ENCODE measurements at regions not wholly inside any gene's neighbourhood (a gene's known extent, or its start where the extent isn't known, plus 50 kb on each side); places are given as distances from the start of the nearest gene placed in this dataset.

DNA sequence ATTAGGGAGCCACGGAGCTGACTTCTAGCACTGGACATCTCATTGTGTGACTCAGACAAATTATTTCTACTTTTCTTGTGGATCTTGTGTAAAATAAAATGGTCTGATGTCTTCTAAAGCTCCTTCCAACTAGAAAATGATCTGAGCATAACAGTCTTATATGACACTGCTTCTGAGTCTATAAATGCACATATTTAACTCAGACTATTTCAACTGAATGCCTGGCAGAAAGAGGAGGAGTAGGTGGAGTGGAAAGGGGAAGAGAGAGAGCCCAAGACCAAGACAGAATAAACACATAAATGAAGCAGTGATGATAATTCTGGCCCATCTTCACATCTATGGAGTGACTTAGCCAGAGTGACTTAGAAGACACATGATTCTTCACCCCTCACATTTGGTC is 162.3 kb upstream of the PDZRN3 start:
- no peak overlapping the region for H3K23ac ChIP-seq (ENCODE audit: insufficient read length, low read depth, low read length)
- no peaks in the 10 kb centered on the region for H3K9me3 ChIP-seq (ENCODE audit: control insufficient read depth, low read depth, low read length)
- H3K18ac ChIP-seq (ENCODE audit: insufficient read length, low read depth, low read length) = no peak overlapping the region
- no peak overlapping the region for H3K4ac ChIP-seq (ENCODE audit: low read depth, low read length)
- no peak overlapping the region for H3K9ac ChIP-seq (ENCODE audit: extremely low read depth, insufficient read length, low read length)
- Mint-ChIP-seq H3K4me1 (peaks cover 16 to 17% of the 10 kb centered on the region in 2 experiments), H3K27ac (no peak overlapping the region), H3K36me3 (ENCODE audit: insufficient read depth in 1 of 3, low read depth in 3 of 3) (no peaks in the 10 kb centered on the region), H3K27me3 (ENCODE audit: low read depth) (no peaks in the 10 kb centered on the region), H3K9me3 (no peaks in the 10 kb centered on the region), H3K4me3 (no peak overlapping the region)
- H3K79me1 ChIP-seq (ENCODE audit: insufficient read depth, low read depth, low read length, poor library complexity, severe bottlenecking) = no peaks in the 10 kb centered on the region
- H3K27me3 ChIP-seq (ENCODE audit: insufficient read depth, low read length) = no peaks in the 10 kb centered on the region
- DNase-seq = no peak
- no peaks in the 10 kb centered on the region for H3K23me2 ChIP-seq (ENCODE audit: insufficient read length, low read depth, low read length, poor library complexity, severe bottlenecking)
- TF ChIP-seq, protein P1, sequence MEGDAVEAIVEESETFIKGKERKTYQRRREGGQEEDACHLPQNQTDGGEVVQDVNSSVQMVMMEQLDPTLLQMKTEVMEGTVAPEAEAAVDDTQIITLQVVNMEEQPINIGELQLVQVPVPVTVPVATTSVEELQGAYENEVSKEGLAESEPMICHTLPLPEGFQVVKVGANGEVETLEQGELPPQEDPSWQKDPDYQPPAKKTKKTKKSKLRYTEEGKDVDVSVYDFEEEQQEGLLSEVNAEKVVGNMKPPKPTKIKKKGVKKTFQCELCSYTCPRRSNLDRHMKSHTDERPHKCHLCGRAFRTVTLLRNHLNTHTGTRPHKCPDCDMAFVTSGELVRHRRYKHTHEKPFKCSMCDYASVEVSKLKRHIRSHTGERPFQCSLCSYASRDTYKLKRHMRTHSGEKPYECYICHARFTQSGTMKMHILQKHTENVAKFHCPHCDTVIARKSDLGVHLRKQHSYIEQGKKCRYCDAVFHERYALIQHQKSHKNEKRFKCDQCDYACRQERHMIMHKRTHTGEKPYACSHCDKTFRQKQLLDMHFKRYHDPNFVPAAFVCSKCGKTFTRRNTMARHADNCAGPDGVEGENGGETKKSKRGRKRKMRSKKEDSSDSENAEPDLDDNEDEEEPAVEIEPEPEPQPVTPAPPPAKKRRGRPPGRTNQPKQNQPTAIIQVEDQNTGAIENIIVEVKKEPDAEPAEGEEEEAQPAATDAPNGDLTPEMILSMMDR (conservative IDR thresholded peaks at IDR 0.05) = no peak
- no peak overlapping the region for H2BK20ac ChIP-seq (ENCODE audit: low read depth, low read length, poor library complexity, severe bottlenecking)
- H3T11ph ChIP-seq (ENCODE audit: low read length) = no peak overlapping the region
- no peaks in the 10 kb centered on the region for H3K79me2 ChIP-seq (ENCODE audit: insufficient read depth, low read length)
- H2BK15ac ChIP-seq (ENCODE audit: low read depth, low read length) = no peak overlapping the region
- H3K27ac ChIP-seq (ENCODE audit: insufficient read length, low read depth, low read length) = no peak overlapping the region
- no peak overlapping the region for H4K91ac ChIP-seq (ENCODE audit: insufficient read length, low read depth, low read length)
- no peaks in the 10 kb centered on the region for H3K4me1 ChIP-seq (ENCODE audit: insufficient read depth, low read length)
- no CpG with 5 or more reads among the region's 1 CpG for WGBS (ENCODE audit: extremely low coverage, insufficient read length, low lambda C conversion rate)
- H4K20me1 ChIP-seq (ENCODE audit: control insufficient read depth, insufficient read depth, insufficient read length) = no peaks in the 10 kb centered on the region
- no peak overlapping the region for H2AFZ ChIP-seq (ENCODE audit: low read length)
- no peak overlapping the region for H4K8ac ChIP-seq (replicated peaks; ENCODE audit: insufficient read length, low read depth, low read length)
- no peak overlapping the region for H4K5ac ChIP-seq (ENCODE audit: insufficient read length, low read depth, low read length)
- H2BK5ac ChIP-seq (ENCODE audit: insufficient read length, low read length) = no peak overlapping the region
- H2BK120ac ChIP-seq (ENCODE audit: low read depth, low read length, poor library complexity, severe bottlenecking) = no peak overlapping the region
- no peak overlapping the region for H2AK5ac ChIP-seq (ENCODE audit: insufficient read length, low read length)
- no peak overlapping the region for H3K4me2 ChIP-seq (ENCODE audit: insufficient read depth, insufficient read length, low read length)
- no peak overlapping the region for H3K56ac ChIP-seq (ENCODE audit: insufficient read length, low read depth, low read length)
- H2BK12ac ChIP-seq (ENCODE audit: insufficient read length, low read depth, low read length) = no peak overlapping the region
- H3K14ac ChIP-seq (ENCODE audit: insufficient read depth, low read length) = no peak overlapping the region

All from H9 (cell line).